Natural killer cell treated with Interleukin-12 subunit alpha and Interleukin-12 subunit beta and Interleukin-15 and Interleukin-18, amount 100 ng/mL, for 72 hours (primary cell): ENCODE measurements at regions not wholly inside any gene's neighbourhood (a gene's known extent, or its start where the extent isn't known, plus 50 kb on each side); places are given as distances from the start of the nearest gene placed in this dataset.

ENCODE experiments used
- ATAC-seq, 2 donors: fragments of 150-1000 bp; cut with Tn5 transposase in 1 of 2; sonication (Bioruptor Pico), chemical (Tn5 transposase) in 1 of 2; 2 replicates each; pipeline ENCODE4 v1.10.0; 2021
- DNase-seq: peaks from one replicate; pipeline ENCODE4 v3.0.0; 2022; ENCODE audit warnings: low spot score
- H3K27ac Mint-ChIP-seq, 2 donors: 1 replicate in 1 of 2; 2 replicates in 1 of 2; pipeline ENCODE4 v1.8.0; 2022; ENCODE audit warnings: mixed read lengths in 2 of 2, mild to moderate bottlenecking in 1 of 2, moderate library complexity in 1 of 2
- H3K27me3 Mint-ChIP-seq, 2 donors: 1 replicate in 1 of 2; 2 replicates in 1 of 2; pipeline ENCODE4 v1.8.0; 2022; ENCODE audit warnings: mixed read lengths in 2 of 2
- H3K36me3 Mint-ChIP-seq: one replicate; pipeline ENCODE4 v1.8.0; 2022; ENCODE audit warnings: mixed read lengths
- H3K4me1 Mint-ChIP-seq, 2 donors: 1 replicate in 1 of 2; 2 replicates in 1 of 2; pipeline ENCODE4 v1.8.0; 2022; ENCODE audit warnings: low read depth in 2 of 2, mixed read lengths in 2 of 2, mild to moderate bottlenecking in 1 of 2
- H3K4me3 Mint-ChIP-seq: one replicate; pipeline ENCODE4 v1.8.0; 2022; ENCODE audit warnings: mixed read lengths
- H3K9me3 Mint-ChIP-seq: 2 replicates; pipeline ENCODE4 v1.8.0; 2022; ENCODE audit warnings: mixed read lengths

GRCh38 chr4:138567696-138568095 lies 325.5 kb upstream of the SLC7A11 start:
- Mint-ChIP-seq H3K4me1 (no peaks in the 10 kb centered on the region), H3K27me3 (no peaks in the 10 kb centered on the region), H3K9me3 (peaks cover 6% of the 10 kb centered on the region), H3K27ac (no peak overlapping the region), H3K4me3 (no peak overlapping the region), H3K36me3 (no peaks in the 10 kb centered on the region)
- DNase-seq (no peak), ATAC-seq (no peak)

GRCh38 chr4:138565576-138565975 lies 323.4 kb upstream of the SLC7A11 start:
- no peak for ATAC-seq

GRCh38 chr4:138562544-138562991 lies 320.4 kb upstream of the SLC7A11 start:
- no peak for ATAC-seq
- DNase-seq: no peak
- no peak overlapping the region for H3K4me3 Mint-ChIP-seq
- no peaks in the 10 kb centered on the region for H3K4me1 Mint-ChIP-seq
- no peaks in the 10 kb centered on the region for H3K9me3 Mint-ChIP-seq
- H3K27ac Mint-ChIP-seq: no peak overlapping the region
- H3K27me3 Mint-ChIP-seq: no peaks in the 10 kb centered on the region
- no peaks in the 10 kb centered on the region for H3K36me3 Mint-ChIP-seq

More at GRCh38 chr4:138565576-138565975, 323.4 kb upstream of the SLC7A11 start:
- no peaks in the 10 kb centered on the region for H3K27me3 Mint-ChIP-seq
- DNase-seq: no peak
- H3K4me3 Mint-ChIP-seq: no peak overlapping the region
- no peak overlapping the region for H3K27ac Mint-ChIP-seq
- no peaks in the 10 kb centered on the region for H3K36me3 Mint-ChIP-seq
- H3K9me3 Mint-ChIP-seq: peaks cover 3% of the 10 kb centered on the region
- H3K4me1 Mint-ChIP-seq: no peaks in the 10 kb centered on the region

GRCh38 chr4:138561906-138562305 lies 319.8 kb upstream of the SLC7A11 start:
- no peak for ATAC-seq
- DNase-seq: no peak
- H3K27me3 Mint-ChIP-seq: no peaks in the 10 kb centered on the region
- no peak overlapping the region for H3K27ac Mint-ChIP-seq
- no peak overlapping the region for H3K4me3 Mint-ChIP-seq
- no peaks in the 10 kb centered on the region for H3K36me3 Mint-ChIP-seq
- peaks cover 0 to under 1% of the 10 kb centered on the region in 2 donors for H3K4me1 Mint-ChIP-seq
- H3K9me3 Mint-ChIP-seq: peaks cover 1% of the 10 kb centered on the region

- ATAC-seq: no peak
- H3K4me1 Mint-ChIP-seq: peaks cover 0 to 4% of the 10 kb centered on the region in 2 donors
These were observed 319.2 kb upstream of the SLC7A11 start for GRCh38 chr4:138561276-138561880.

GRCh38 chr4:138560448-138560847 lies 318.3 kb upstream of the SLC7A11 start:
- DNase-seq (no peak), ATAC-seq (no peak)
- H3K36me3 Mint-ChIP-seq: no peaks in the 10 kb centered on the region
- no peak overlapping the region for H3K27ac Mint-ChIP-seq
- no peak overlapping the region for H3K4me3 Mint-ChIP-seq
- peaks cover 0 to 4% of the 10 kb centered on the region in 2 donors for H3K4me1 Mint-ChIP-seq
- peaks cover 5% of the 10 kb centered on the region for H3K9me3 Mint-ChIP-seq
- H3K27me3 Mint-ChIP-seq: no peaks in the 10 kb centered on the region

More at GRCh38 chr4:138561276-138561880, 319.2 kb upstream of the SLC7A11 start:
- no peak for DNase-seq
- no peaks in the 10 kb centered on the region for H3K27me3 Mint-ChIP-seq
- H3K36me3 Mint-ChIP-seq: no peaks in the 10 kb centered on the region
- H3K9me3 Mint-ChIP-seq: peaks cover 5% of the 10 kb centered on the region
- H3K27ac Mint-ChIP-seq: no peak overlapping the region
- H3K4me3 Mint-ChIP-seq: no peak overlapping the region

GRCh38 chr4:138558886-138559285 lies 316.7 kb upstream of the SLC7A11 start:
- no peak for ATAC-seq

GRCh38 chr4:138555584-138555983 lies 313.4 kb upstream of the SLC7A11 start:
- Mint-ChIP-seq H3K9me3 (peaks cover 8% of the 10 kb centered on the region), H3K27ac (no peak overlapping the region), H3K27me3 (no peaks in the 10 kb centered on the region), H3K4me1 (peaks cover 0 to 4% of the 10 kb centered on the region in 2 donors), H3K4me3 (no peak overlapping the region), H3K36me3 (no peaks in the 10 kb centered on the region)
- ATAC-seq: no peak
- DNase-seq: no peak

More at GRCh38 chr4:138558886-138559285, 316.7 kb upstream of the SLC7A11 start:
- DNase-seq: no peak
- no peaks in the 10 kb centered on the region for H3K27me3 Mint-ChIP-seq
- no peak overlapping the region for H3K27ac Mint-ChIP-seq
- peaks cover 0 to 4% of the 10 kb centered on the region in 2 donors for H3K4me1 Mint-ChIP-seq
- peaks cover 5% of the 10 kb centered on the region for H3K9me3 Mint-ChIP-seq
- H3K4me3 Mint-ChIP-seq: no peak overlapping the region
- H3K36me3 Mint-ChIP-seq: no peaks in the 10 kb centered on the region

- no peak overlapping the region for H3K4me3 Mint-ChIP-seq
- H3K4me1 Mint-ChIP-seq: peaks cover 0 to 4% of the 10 kb centered on the region in 2 donors
- no peaks in the 10 kb centered on the region for H3K36me3 Mint-ChIP-seq
- H3K27me3 Mint-ChIP-seq: no peaks in the 10 kb centered on the region
- no peak for ATAC-seq
- H3K27ac Mint-ChIP-seq: no peak overlapping the region
- H3K9me3 Mint-ChIP-seq: peaks cover 8% of the 10 kb centered on the region
- no peak for DNase-seq
These were observed 313.0 kb upstream of the SLC7A11 start for GRCh38 chr4:138555108-138555507.

- Mint-ChIP-seq H3K36me3 (no peaks in the 10 kb centered on the region), H3K9me3 (peaks cover 8% of the 10 kb centered on the region), H3K27me3 (no peaks in the 10 kb centered on the region), H3K4me1 (peaks cover 0 to 4% of the 10 kb centered on the region in 2 donors), H3K27ac (no peak overlapping the region), H3K4me3 (no peak overlapping the region)
- ATAC-seq: no peak
- no peak for DNase-seq
These were observed 311.1 kb upstream of the SLC7A11 start for GRCh38 chr4:138553001-138553845.

- H3K4me1 Mint-ChIP-seq: no peaks in the 10 kb centered on the region
- peaks cover 13% of the 10 kb centered on the region for H3K36me3 Mint-ChIP-seq
These were observed 300.1 kb upstream of the SLC7A11 start for GRCh38 chr4:138542191-138542776.

GRCh38 chr4:138540056-138540800 lies 298.1 kb upstream of the SLC7A11 start:
- H3K4me1 Mint-ChIP-seq: no peaks in the 10 kb centered on the region
- H3K27me3 Mint-ChIP-seq: no peaks in the 10 kb centered on the region
- H3K4me3 Mint-ChIP-seq: no peak overlapping the region
- ATAC-seq (no peak), DNase-seq (no peak)
- peaks cover 24% of the 10 kb centered on the region for H3K9me3 Mint-ChIP-seq
- no peak overlapping the region for H3K27ac Mint-ChIP-seq
- H3K36me3 Mint-ChIP-seq: peaks cover 13% of the 10 kb centered on the region

More at GRCh38 chr4:138542191-138542776, 300.1 kb upstream of the SLC7A11 start:
- H3K4me3 Mint-ChIP-seq: no peak overlapping the region
- DNase-seq (no peak), ATAC-seq (no peak)
- no peaks in the 10 kb centered on the region for H3K27me3 Mint-ChIP-seq
- no peak overlapping the region for H3K27ac Mint-ChIP-seq
- H3K9me3 Mint-ChIP-seq: peaks cover 25% of the 10 kb centered on the region

GRCh38 chr4:138538743-138539142 lies 296.6 kb upstream of the SLC7A11 start:
- Mint-ChIP-seq H3K4me1 (no peaks in the 10 kb centered on the region), H3K4me3 (no peak overlapping the region), H3K36me3 (no peaks in the 10 kb centered on the region), H3K27ac (no peak overlapping the region), H3K9me3 (peaks cover 15% of the 10 kb centered on the region), H3K27me3 (no peaks in the 10 kb centered on the region)
- no peak for DNase-seq
- no peak for ATAC-seq
